H1 (cell line): ENCODE measurements at regions not wholly inside any gene's neighbourhood (a gene's known extent, or its start where the extent isn't known, plus 50 kb on each side); places are given as distances from the start of the nearest gene placed in this dataset.

ENCODE experiments used
- CEBPB ChIP-seq: IDR thresholded peaks from 2 replicates; pipeline ENCODE4 v1.6.1; 2012; ENCODE audit warnings: low read depth, low read length
- EP300 ChIP-seq, 2 experiments: IDR thresholded peaks; 1 replicate in 1 of 2; 2 replicates in 1 of 2; pipeline ENCODE4 v1.6.1; 2011 to 2012; ENCODE audit warnings: low read depth in 2 of 2, low read length in 2 of 2, mild to moderate bottlenecking in 2 of 2, borderline replicate concordance in 1 of 2, inconsistent platforms in 1 of 2, moderate library complexity in 1 of 2
- HDAC6 ChIP-seq: IDR thresholded peaks from one replicate; pipeline ENCODE4 v1.7.1; 2012; ENCODE audit warnings: low read depth, mild to moderate bottlenecking, inconsistent platforms, low read length, moderate library complexity
- POLR2AphosphoS5 ChIP-seq: IDR thresholded peaks from 2 replicates; pipeline ENCODE4 v1.6.1; 2011; ENCODE audit warnings: low read depth, low read length
- RBBP5 ChIP-seq: IDR thresholded peaks from 2 replicates; pipeline ENCODE4 v1.7.1; 2012; ENCODE audit warnings: low read depth, mild to moderate bottlenecking, inconsistent platforms, low read length, moderate library complexity, borderline replicate concordance
- SUZ12 ChIP-seq: fragments of 200-600 bp; sonication (generic); IDR thresholded peaks from 2 replicates; pipeline ENCODE4 v1.6.1; 2012; ENCODE audit warnings: mild to moderate bottlenecking, inconsistent platforms, low read length, moderate library complexity, mixed read lengths
- TF ChIP-seq, protein P1 (sequence below): IDR thresholded peaks from 2 replicates; pipeline ENCODE4 v1.6.1; 2012; ENCODE audit warnings: inconsistent platforms

DNA sequence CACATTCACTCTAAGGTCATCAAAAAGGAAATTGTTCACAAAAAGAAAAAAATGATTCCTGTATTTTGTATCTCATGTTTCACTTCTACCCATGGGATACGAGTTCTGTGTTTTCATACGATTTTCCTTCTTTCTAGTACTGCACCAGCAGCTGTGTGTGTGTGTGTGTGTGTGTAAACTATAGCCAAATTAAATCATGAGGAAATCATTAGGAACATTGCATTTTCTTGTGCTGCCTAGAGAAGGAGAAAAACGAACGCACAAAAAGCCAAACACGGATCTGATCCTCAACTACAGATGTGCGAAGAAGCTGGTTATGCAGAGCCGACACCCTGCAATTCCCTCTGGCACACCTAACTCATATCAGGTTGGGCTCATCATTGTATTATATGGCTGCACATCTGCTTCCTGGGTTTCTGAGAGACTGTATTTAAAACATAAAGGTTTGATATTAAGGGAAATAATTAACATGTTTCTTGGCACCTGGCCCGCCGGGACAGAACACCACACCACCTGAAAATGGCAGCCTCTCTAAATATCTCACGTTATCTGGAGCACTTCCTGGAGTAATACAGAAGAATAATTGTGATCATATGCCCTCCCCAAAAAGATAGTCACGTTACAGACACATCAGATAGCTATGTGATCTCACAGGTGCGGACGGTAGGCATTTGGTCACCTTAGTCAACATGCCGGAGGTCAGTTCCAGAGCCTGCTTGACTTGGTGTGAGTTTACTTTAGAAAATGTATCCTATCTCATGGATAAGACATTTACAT, 586.3 kb upstream of the SALL3 start (continued):
- TF ChIP-seq POLR2AphosphoS5: no peak
- no peak for TF ChIP-seq HDAC6
- TF ChIP-seq SUZ12: no peak
- TF ChIP-seq, protein P1, sequence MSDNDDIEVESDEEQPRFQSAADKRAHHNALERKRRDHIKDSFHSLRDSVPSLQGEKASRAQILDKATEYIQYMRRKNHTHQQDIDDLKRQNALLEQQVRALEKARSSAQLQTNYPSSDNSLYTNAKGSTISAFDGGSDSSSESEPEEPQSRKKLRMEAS: no peak
- TF ChIP-seq EP300 (IDR thresholded peaks at IDR 0.05; ENCODE audit: borderline replicate concordance in 1 of 2, low read depth in 2 of 2, low read length in 2 of 2): no peak
- TF ChIP-seq CEBPB: no peak
- TF ChIP-seq RBBP5: no peak
